ENCODE measurements at regions not wholly inside any gene's neighbourhood (a gene's known extent, or its start where the extent isn't known, plus 50 kb on each side); places are given as distances from the start of the nearest gene placed in this dataset.

DNA sequence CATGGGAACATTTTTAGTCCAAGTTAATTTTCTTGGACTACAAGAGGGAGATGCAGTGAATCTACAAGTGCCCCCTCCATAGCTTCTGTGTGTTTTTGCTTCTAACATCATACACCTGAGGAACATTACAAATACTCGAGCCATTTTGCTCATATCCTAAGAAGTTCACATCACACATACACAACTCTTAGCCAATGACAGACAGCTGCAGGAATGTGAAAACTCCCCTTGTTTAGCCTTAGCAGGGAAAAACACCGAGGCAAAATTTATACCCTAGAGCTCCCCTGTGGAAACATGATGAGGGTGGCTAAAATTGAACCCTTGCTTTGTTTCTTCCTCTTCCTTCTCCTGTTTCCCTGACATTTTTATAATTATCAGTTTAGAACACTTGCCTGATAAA, 928.3 kb upstream of the NRXN1 start:
- in situ Hi-C loops (cut with HindIII; ENCODE audit: low sequenced_read_pairs): no loop called here
- H3K4me3 ChIP-seq (ENCODE audit: low read depth, low read length): no peak overlapping the region
- TF ChIP-seq, protein P1, sequence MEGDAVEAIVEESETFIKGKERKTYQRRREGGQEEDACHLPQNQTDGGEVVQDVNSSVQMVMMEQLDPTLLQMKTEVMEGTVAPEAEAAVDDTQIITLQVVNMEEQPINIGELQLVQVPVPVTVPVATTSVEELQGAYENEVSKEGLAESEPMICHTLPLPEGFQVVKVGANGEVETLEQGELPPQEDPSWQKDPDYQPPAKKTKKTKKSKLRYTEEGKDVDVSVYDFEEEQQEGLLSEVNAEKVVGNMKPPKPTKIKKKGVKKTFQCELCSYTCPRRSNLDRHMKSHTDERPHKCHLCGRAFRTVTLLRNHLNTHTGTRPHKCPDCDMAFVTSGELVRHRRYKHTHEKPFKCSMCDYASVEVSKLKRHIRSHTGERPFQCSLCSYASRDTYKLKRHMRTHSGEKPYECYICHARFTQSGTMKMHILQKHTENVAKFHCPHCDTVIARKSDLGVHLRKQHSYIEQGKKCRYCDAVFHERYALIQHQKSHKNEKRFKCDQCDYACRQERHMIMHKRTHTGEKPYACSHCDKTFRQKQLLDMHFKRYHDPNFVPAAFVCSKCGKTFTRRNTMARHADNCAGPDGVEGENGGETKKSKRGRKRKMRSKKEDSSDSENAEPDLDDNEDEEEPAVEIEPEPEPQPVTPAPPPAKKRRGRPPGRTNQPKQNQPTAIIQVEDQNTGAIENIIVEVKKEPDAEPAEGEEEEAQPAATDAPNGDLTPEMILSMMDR (IDR thresholded peaks at IDR 0.05; ENCODE audit: low read depth, low read length): no peak
- DNase-seq (ENCODE audit: low read depth, low spot score): no peak

DNA sequence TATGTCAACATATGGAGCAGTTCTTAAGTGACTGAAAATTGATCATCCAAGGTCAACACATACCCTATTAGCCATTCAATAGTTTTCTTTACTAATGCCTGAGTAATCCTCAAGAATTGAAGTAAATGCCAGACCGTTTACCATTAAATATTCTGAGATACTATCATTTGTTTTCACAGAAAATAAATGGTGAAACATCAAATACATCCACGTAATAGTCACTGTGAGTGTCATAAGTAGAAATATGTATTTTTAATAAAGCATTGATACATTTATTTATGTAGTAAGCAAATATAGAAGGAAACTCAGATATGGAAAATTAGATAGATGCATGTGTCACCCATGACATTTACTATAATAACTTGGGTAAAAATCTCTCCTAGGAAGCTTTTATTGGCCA, 927.8 kb upstream of the NRXN1 start:
- TF ChIP-seq, protein P1 (IDR thresholded peaks at IDR 0.05; ENCODE audit: low read depth, low read length): no peak

DNA sequence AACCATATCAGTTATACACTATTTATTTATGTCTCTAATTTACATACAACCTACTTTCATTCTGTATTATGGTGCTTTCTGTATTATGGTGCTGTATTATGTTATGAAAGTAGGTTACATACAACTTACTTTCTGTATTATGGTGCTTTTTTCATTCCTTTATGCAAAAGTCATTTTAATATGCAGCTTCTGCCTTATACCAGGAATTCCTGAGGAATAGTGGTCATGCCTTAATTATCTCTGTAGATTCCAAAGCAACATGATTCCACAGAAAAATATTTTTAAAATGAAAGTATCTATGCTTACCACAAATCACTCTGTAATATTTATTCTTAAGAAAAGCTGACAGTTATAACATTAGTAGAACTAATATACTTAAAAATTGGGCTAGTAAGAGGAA, 922.0 kb upstream of the NRXN1 start:
- in situ Hi-C loops (cut with HindIII; ENCODE audit: low sequenced_read_pairs): no loop called here
- peak; percentile 52 for DNase-seq (ENCODE audit: low read depth, low spot score)
- no peak overlapping the region for H3K4me3 ChIP-seq (ENCODE audit: low read depth, low read length)
- TF ChIP-seq, protein P1 (IDR thresholded peaks at IDR 0.05; ENCODE audit: low read depth, low read length): no peak

More for the DNA sequence above, 927.8 kb upstream of the NRXN1 start:
- in situ Hi-C loops (cut with HindIII; ENCODE audit: low sequenced_read_pairs): no loop called here
- no peak for DNase-seq (ENCODE audit: low read depth, low spot score)
- H3K4me3 ChIP-seq (ENCODE audit: low read depth, low read length): no peak overlapping the region

DNA sequence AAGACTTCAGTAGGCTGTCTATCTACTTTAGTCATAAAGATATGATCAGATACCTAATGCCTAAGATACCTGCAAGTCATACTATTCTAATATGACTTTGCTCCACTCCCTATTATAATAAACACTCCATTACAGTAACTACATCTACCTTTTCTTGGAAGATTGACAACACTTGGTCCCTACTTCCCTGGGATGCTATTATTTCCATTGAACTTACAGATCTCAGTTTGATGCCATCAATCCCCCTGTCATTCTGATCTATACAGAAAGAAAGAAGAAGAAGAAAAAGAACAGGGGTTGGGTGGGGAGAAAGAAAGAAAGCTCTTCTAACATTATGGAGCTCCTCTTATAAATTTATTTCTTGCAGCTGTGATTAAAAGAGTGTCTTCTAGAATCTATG, 889.1 kb upstream of the NRXN1 start:
- DNase-seq (ENCODE audit: low read depth, low spot score): no peak
- TF ChIP-seq, protein P1 (IDR thresholded peaks at IDR 0.05; ENCODE audit: low read depth, low read length): no peak
- H3K4me3 ChIP-seq (ENCODE audit: low read depth, low read length): no peak overlapping the region
- in situ Hi-C loops (cut with HindIII; ENCODE audit: low sequenced_read_pairs): no loop called here

DNA sequence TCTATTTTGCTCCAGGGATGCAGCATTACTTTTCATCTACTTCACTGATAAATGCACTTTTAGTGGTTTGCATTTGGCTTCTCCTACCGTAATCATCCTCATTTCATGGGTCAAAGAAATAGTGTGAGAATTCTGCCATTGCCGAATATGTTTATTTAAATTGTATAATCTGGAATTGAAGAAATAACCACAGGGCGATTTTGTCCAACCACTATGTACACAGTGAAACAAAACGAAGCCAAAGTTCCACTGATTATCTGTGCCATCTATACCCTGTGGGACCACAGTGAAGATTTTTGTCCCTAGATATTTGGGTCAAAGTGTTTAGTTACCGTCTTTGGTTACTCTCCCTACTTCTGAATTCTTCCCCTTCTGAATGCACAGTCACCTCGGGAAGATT, 888.6 kb upstream of the NRXN1 start:
- TF ChIP-seq, protein P1 (IDR thresholded peaks at IDR 0.05; ENCODE audit: low read depth, low read length): no peak
- in situ Hi-C loops (cut with HindIII; ENCODE audit: low sequenced_read_pairs): no loop called here
- H3K4me3 ChIP-seq (ENCODE audit: low read depth, low read length): no peak overlapping the region
- DNase-seq (ENCODE audit: low read depth, low spot score): no peak

DNA sequence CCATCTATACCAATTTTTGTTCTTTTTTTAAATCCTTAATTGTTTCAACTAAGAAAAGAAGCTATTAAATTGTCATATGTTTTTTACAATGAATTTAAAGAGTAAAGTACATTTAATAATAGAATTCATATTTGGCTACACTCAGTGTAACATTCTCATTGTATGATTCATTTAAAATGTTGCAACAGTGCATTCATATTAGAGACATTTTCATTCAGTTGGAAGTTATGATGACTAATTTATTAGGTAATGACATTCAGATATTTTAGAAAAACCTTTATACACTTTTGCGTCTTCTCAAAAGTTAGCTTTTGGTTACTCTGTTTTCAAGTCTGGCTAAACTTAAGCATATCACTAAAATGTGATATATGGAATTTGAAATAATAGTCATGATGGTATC, 887.5 kb upstream of the NRXN1 start:
- in situ Hi-C loops (cut with HindIII; ENCODE audit: low sequenced_read_pairs): no loop called here
- H3K4me3 ChIP-seq (ENCODE audit: low read depth, low read length): no peak overlapping the region
- TF ChIP-seq, protein P1 (IDR thresholded peaks at IDR 0.05; ENCODE audit: low read depth, low read length): no peak
- peak; percentile 34 for DNase-seq (ENCODE audit: low read depth, low spot score)

DNA sequence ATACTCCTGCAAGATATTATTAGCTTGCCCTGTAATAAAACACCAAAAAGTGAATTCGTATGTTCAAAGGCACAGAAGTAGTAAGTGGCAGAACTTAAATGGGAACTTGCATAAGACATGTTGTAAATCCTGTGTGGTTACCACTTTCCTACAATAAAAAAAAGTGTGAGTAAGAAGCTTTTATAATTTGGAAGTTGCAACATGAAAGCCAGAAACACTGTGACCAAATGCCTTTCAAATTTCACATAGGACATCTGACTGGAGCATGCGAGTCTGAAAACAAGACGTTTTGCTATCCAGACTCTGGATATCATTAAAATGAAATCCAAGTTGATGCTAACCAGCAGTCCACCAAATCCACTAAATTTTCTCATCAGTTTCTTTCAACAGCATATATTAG, 886.2 kb upstream of the NRXN1 start:
- DNase-seq (ENCODE audit: low read depth, low spot score): no peak
- TF ChIP-seq, protein P1 (IDR thresholded peaks at IDR 0.05; ENCODE audit: low read depth, low read length): no peak
- H3K4me3 ChIP-seq (ENCODE audit: low read depth, low read length): no peak overlapping the region
- in situ Hi-C loops (cut with HindIII; ENCODE audit: low sequenced_read_pairs): no loop called here
